Body of pancreas (tissue), 4 donors: ENCODE measurements at regions not wholly inside any gene's neighbourhood (a gene's known extent, or its start where the extent isn't known, plus 50 kb on each side); places are given as distances from the start of the nearest gene placed in this dataset.
A peak's percentile ranks its signal among the peaks of the same experiment; 100 is the strongest.

Experiments used
- ATAC-seq: fragments of 150-250 bp; one replicate; pipeline ENCODE4 v1.9.1; 2016
- DNase-seq, 4 donors: peaks; one replicate each; pipeline ENCODE4 v3.0.0-alpha.2; 2019
- H3K27ac ChIP-seq, 4 donors: fragments of 200-600 bp; sonication (generic); 1 replicate in 3 of 4; 2 replicates in 1 of 4; pipeline versions ENCODE4 v1.5.1 to v1.6.1; 2016 to 2019; ENCODE audit warnings: mild to moderate bottlenecking in 1 of 4, mixed read lengths in 1 of 4, moderate library complexity in 1 of 4
- H3K27me3 ChIP-seq, 2 donors: fragments of 200-600 bp; sonication (generic); one replicate each; pipeline ENCODE4 v1.6.0; 2016; ENCODE audit warnings: mild to moderate bottlenecking in 1 of 2
- H3K36me3 ChIP-seq, 2 donors: fragments of 200-600 bp; sonication (generic); replicated peaks in 1 of 2; 2 replicates each; pipeline ENCODE4 v1.5.1; 2016; ENCODE audit warnings: low read depth in 2 of 2; ENCODE audit not compliant: insufficient read depth in 1 of 2
- H3K4me1 ChIP-seq: fragments of 200-600 bp; sonication (generic); one replicate; pipeline ENCODE4 v1.6.0; 2016
- H3K4me3 ChIP-seq, 2 donors: fragments of 200-600 bp; sonication (generic); 1 replicate in 1 of 2; 2 replicates in 1 of 2; pipeline ENCODE4 v1.5.1; 2016 to 2019
- H3K9me3 ChIP-seq, 3 donors: fragments of 200-600 bp; sonication (generic); 1 replicate in 2 of 3; 2 replicates in 1 of 3; pipeline ENCODE4 v1.5.1; 2016
- CTCF ChIP-seq, 7 experiments: fragments of 450-650 bp in 4 of 7; fragments of 200-600 bp in 3 of 7; sonication (generic) in 3 of 7; IDR thresholded peaks; one replicate each; pipeline ENCODE4 v1.5.1; 2016 to 2019; ENCODE audit warnings: antibody characterized with exemption in 7 of 7
- POLR2A ChIP-seq, 3 donors: fragments of 450-650 bp; IDR thresholded peaks; one replicate each; pipeline ENCODE4 v1.6.1; 2016; ENCODE audit warnings: antibody characterized with exemption in 3 of 3, mild to moderate bottlenecking in 2 of 3
- WGBS, 2 donors: methylation state at CpG; one replicate each; pipeline ENCODE4 v1.1.5; 2017; 5-methylcytosine and 5-hydroxymethylcytosine counted together
- intact Hi-C: fragments of 100-400 bp; cut with DNase I; formaldehyde crosslinking; loops from one replicate; pipeline ENCODE4 v1.15.1; 2023

- TF ChIP-seq CTCF (IDR thresholded peaks at IDR 0.05): no peak
- no peak for TF ChIP-seq POLR2A (IDR thresholded peaks at IDR 0.05)
- no peaks in the 10 kb centered on the region for H3K36me3 ChIP-seq
- ATAC-seq (no peak), DNase-seq (no peak)
- H3K27me3 ChIP-seq: no peaks in the 10 kb centered on the region
- no peak overlapping the region for H3K4me3 ChIP-seq
- H3K4me1 ChIP-seq: peaks cover 7% of the 10 kb centered on the region
- H3K9me3 ChIP-seq: no peaks in the 10 kb centered on the region
- no peak overlapping the region for H3K27ac ChIP-seq
- intact Hi-C loops: no loop called here
- WGBS, 2 donors: 94 to 100% methylated on average over 3 of the region's 3 CpGs
Measured at GRCh38 chr14:85423889-85424288, 106.1 kb upstream of the FLRT2 start.

GRCh38 chr14:85425507-85425906, 104.4 kb upstream of the FLRT2 start:
- ATAC-seq (no peak), DNase-seq (no peak)
- Histone ChIP-seq H3K9me3 (peaks cover 0 to 6% (median 0%) of the 10 kb centered on the region in 3 donors), H3K27ac (no peak overlapping the region), H3K4me1 (peaks cover 7% of the 10 kb centered on the region), H3K27me3 (no peaks in the 10 kb centered on the region), H3K4me3 (no peak overlapping the region), H3K36me3 (no peaks in the 10 kb centered on the region)
- TF ChIP-seq POLR2A (IDR thresholded peaks at IDR 0.05) (no peak), CTCF (IDR thresholded peaks at IDR 0.05) (no peak)
- 85 to 92% methylated on average over 3 of the region's 3 CpGs for WGBS, 2 donors
- intact Hi-C loops: no loop called here

GRCh38 chr14:85426068-85426935, 103.6 kb upstream of the FLRT2 start:
- Histone ChIP-seq H3K36me3 (no peaks in the 10 kb centered on the region), H3K9me3 (peaks cover 0 to 6% (median 0%) of the 10 kb centered on the region in 3 donors), H3K4me1 (peaks cover 7% of the 10 kb centered on the region), H3K27me3 (no peaks in the 10 kb centered on the region), H3K27ac (peak overlapping the region in 1 of 4 donors; percentile 10), H3K4me3 (no peak overlapping the region)
- WGBS, 2 donors: 58% methylated on average over 4 of the region's 4 CpGs
- no peak for TF ChIP-seq CTCF (IDR thresholded peaks at IDR 0.05)
- no peak for TF ChIP-seq POLR2A (IDR thresholded peaks at IDR 0.05)
- DNase-seq (no peak), ATAC-seq (peak; percentile 40)
- intact Hi-C loops: no loop called here

- Histone ChIP-seq H3K4me1 (peaks cover 7% of the 10 kb centered on the region), H3K36me3 (no peaks in the 10 kb centered on the region), H3K9me3 (peaks cover 0 to 6% (median 0%) of the 10 kb centered on the region in 3 donors), H3K27ac (no peak overlapping the region), H3K4me3 (no peak overlapping the region), H3K27me3 (no peaks in the 10 kb centered on the region)
- DNase-seq (no peak), ATAC-seq (no peak)
- WGBS, 2 donors: 79 to 80% methylated on average over 2 of the region's 2 CpGs
- intact Hi-C loops: no loop called here
- no peak for TF ChIP-seq CTCF (IDR thresholded peaks at IDR 0.05)
- no peak for TF ChIP-seq POLR2A (IDR thresholded peaks at IDR 0.05)
Measured at GRCh38 chr14:85428926-85429325, 101.0 kb upstream of the FLRT2 start.

DNA sequence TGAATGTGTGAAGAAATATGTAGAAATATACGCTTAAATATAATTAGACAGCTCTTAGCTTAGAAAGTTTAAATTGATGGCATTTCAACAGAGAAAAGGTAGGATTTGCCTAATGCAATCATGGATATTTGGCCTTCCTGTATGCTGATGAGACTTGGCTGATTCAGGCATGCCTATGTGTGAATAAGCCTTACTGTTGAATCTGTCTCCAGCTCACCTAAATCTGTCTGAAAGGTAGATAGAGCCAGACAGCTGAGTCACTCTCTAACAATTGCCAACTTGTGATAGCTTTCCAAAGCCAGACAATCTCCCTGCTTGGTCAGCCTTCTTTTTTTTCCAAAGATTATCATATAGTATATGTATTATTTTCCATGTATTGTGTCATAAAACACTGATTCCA, 92.8 kb upstream of the FLRT2 start:
- H3K4me3 ChIP-seq: no peak overlapping the region
- DNase-seq (peak; percentile 20 to 64 (median 34)), ATAC-seq (peak; percentile 95)
- intact Hi-C loops: no loop called here
- no peaks in the 10 kb centered on the region for H3K27me3 ChIP-seq
- 87 to 94% methylated on average over 1 of the region's 1 CpG for WGBS, 2 donors
- TF ChIP-seq POLR2A (IDR thresholded peaks at IDR 0.05): no peak
- no peak for TF ChIP-seq CTCF (IDR thresholded peaks at IDR 0.05)
- peak overlapping the region in 2 of 4 donors; percentile 10 to 30 for H3K27ac ChIP-seq
- H3K9me3 ChIP-seq: no peaks in the 10 kb centered on the region
- H3K4me1 ChIP-seq: peaks cover 34% of the 10 kb centered on the region
- no peaks in the 10 kb centered on the region for H3K36me3 ChIP-seq
